ENCODE measurements at regions not wholly inside any gene's neighbourhood (a gene's known extent, or its start where the extent isn't known, plus 50 kb on each side); places are given as distances from the start of the nearest gene placed in this dataset.

- H3K79me2 ChIP-seq (ENCODE audit: insufficient read depth, low read length), result no peaks in the 10 kb centered on the region
- no peak overlapping the region for H3K4me2 ChIP-seq (ENCODE audit: low read length)
- H3K9ac ChIP-seq (ENCODE audit: low read length), result no peak overlapping the region
- intact Hi-C loops (cut with micrococcal nuclease), result no loop called here
- H3K4me1 ChIP-seq (ENCODE audit: control insufficient read depth in 1 of 2, insufficient read depth in 2 of 2, low read length in 2 of 2), result peaks cover 0 to 1% of the 10 kb centered on the region in 2 experiments; a peak in 1 of 4 replicates
- H3K4me3 ChIP-seq (replicated peaks in 1 of 2; ENCODE audit: low read depth in 1 of 2, low read length in 2 of 2), result no peak overlapping the region
- ATAC-seq, result no peak
- H3K36me3 ChIP-seq (ENCODE audit: control insufficient read depth in 1 of 2, insufficient read depth in 2 of 2, low read length in 2 of 2), result no peaks in the 10 kb centered on the region
- DNase-seq (ENCODE audit: low read depth, low spot score), result no peak
- POLR2A ChIA-PET, result no interaction called here
- no peak for TF ChIP-seq SP1 (IDR thresholded peaks at IDR 0.05; ENCODE audit: low read depth)
- TF ChIP-seq EZH2phosphoT487 (IDR thresholded peaks at IDR 0.05; ENCODE audit: borderline replicate concordance), result no peak
- TF ChIP-seq ZNF274 (IDR thresholded peaks at IDR 0.05; ENCODE audit: low read depth, low read length), result no peak
- TF ChIP-seq TCF7L2 (IDR thresholded peaks at IDR 0.05; ENCODE audit: borderline replicate concordance, extremely low read depth, insufficient read depth, insufficient read length), result no peak
- TF ChIP-seq ELF1 (IDR thresholded peaks at IDR 0.05; ENCODE audit: borderline replicate concordance, low read depth), result no peak
- no peak for TF ChIP-seq ZFX (IDR thresholded peaks at IDR 0.05)
- no peak for TF ChIP-seq MAX (IDR thresholded peaks at IDR 0.05)
- TF ChIP-seq SIN3A (IDR thresholded peaks at IDR 0.05; ENCODE audit: low read depth), result no peak
- TF ChIP-seq JUND (IDR thresholded peaks at IDR 0.05), result no peak
- TF ChIP-seq CEBPB (IDR thresholded peaks at IDR 0.05; ENCODE audit: low read depth), result no peak
- TF ChIP-seq EZH2 (IDR thresholded peaks at IDR 0.05), result no peak
- TF ChIP-seq POLR2A (IDR thresholded peaks at IDR 0.05; ENCODE audit: borderline replicate concordance, extremely low read depth, insufficient read depth, insufficient read length), result no peak
- no peak for TF ChIP-seq RAD21 (IDR thresholded peaks at IDR 0.05; ENCODE audit: low read depth)
- TF ChIP-seq CBX3 (IDR thresholded peaks at IDR 0.05; ENCODE audit: low read depth), result no peak
- TF ChIP-seq EGR1 (IDR thresholded peaks at IDR 0.05; ENCODE audit: low read depth), result no peak
- H4K20me1 ChIP-seq (ENCODE audit: insufficient read depth), result no peaks in the 10 kb centered on the region
- no peak overlapping the region for H3K27ac ChIP-seq (ENCODE audit: low read depth, low read length)
- RAD21 ChIA-PET (ENCODE audit: low non-redundant PET in 1 of 2, low total read pairs in 2 of 2, uncharacterized antibody in 2 of 2, unreplicated experiment in 2 of 2), result no interaction called here
- no peaks in the 10 kb centered on the region for H3K9me2 ChIP-seq (ENCODE audit: insufficient read depth)
- H3K27me3 ChIP-seq (ENCODE audit: insufficient read depth, low read length), result no peaks in the 10 kb centered on the region
- CTCF ChIA-PET, result no interaction called here
- no peaks in the 10 kb centered on the region for H3K9me3 ChIP-seq (ENCODE audit: control insufficient read depth in 1 of 2, insufficient read depth in 1 of 2, low read depth in 1 of 2, low read length in 2 of 2)
- no peak overlapping the region for H2AFZ ChIP-seq (ENCODE audit: low read depth, low read length, poor library complexity, severe bottlenecking)
- no TSS peak for BruUV-seq (replicated peaks)
These were observed 734.9 kb upstream of the USP15 start for GRCh38 chr12:61525331-61525730.

- TF ChIP-seq EZH2phosphoT487 (IDR thresholded peaks at IDR 0.05; ENCODE audit: borderline replicate concordance) (no peak), FOSL1 (IDR thresholded peaks at IDR 0.05; ENCODE audit: low read depth) (no peak), EGR1 (IDR thresholded peaks at IDR 0.05; ENCODE audit: low read depth) (no peak), JUND (IDR thresholded peaks at IDR 0.05) (no peak), SRF (IDR thresholded peaks at IDR 0.05; ENCODE audit: low read depth) (no peak)
- Histone ChIP-seq H3K27me3 (ENCODE audit: insufficient read depth, low read length) (no peaks in the 10 kb centered on the region), H3K4me3 (replicated peaks in 1 of 2; ENCODE audit: low read depth in 1 of 2, low read length in 2 of 2) (no peak overlapping the region), H3K9ac (ENCODE audit: low read length) (no peak overlapping the region), H2AFZ (ENCODE audit: low read depth, low read length, poor library complexity, severe bottlenecking) (no peak overlapping the region), H3K9me2 (ENCODE audit: insufficient read depth) (no peaks in the 10 kb centered on the region), H3K4me1 (ENCODE audit: control insufficient read depth in 1 of 2, insufficient read depth in 2 of 2, low read length in 2 of 2) (peaks cover 0 to 3% of the 10 kb centered on the region in 2 experiments; a peak in 1 of 4 replicates), H4K20me1 (ENCODE audit: insufficient read depth) (no peaks in the 10 kb centered on the region), H3K4me2 (ENCODE audit: low read length) (no peak overlapping the region), H3K9me3 (ENCODE audit: control insufficient read depth in 1 of 2, insufficient read depth in 1 of 2, low read depth in 1 of 2, low read length in 2 of 2) (no peaks in the 10 kb centered on the region), H3K27ac (ENCODE audit: low read depth, low read length) (no peak overlapping the region), H3K79me2 (ENCODE audit: insufficient read depth, low read length) (no peaks in the 10 kb centered on the region), H3K36me3 (ENCODE audit: control insufficient read depth in 1 of 2, insufficient read depth in 2 of 2, low read length in 2 of 2) (no peaks in the 10 kb centered on the region)
- ATAC-seq (no peak), DNase-seq (ENCODE audit: low read depth, low spot score) (no peak)
- no TSS peak for BruUV-seq (replicated peaks)
- ChIA-PET POLR2A (no interaction called here), CTCF (no interaction called here), RAD21 (ENCODE audit: low non-redundant PET in 1 of 2, low total read pairs in 2 of 2, uncharacterized antibody in 2 of 2, unreplicated experiment in 2 of 2) (no interaction called here)
- intact Hi-C loops (cut with micrococcal nuclease), result loop anchor here (10.0 kb wide), 1 partner anchor 1426 kb away; no protein-coding TSS in a partner anchor
These were observed 729.7 kb upstream of the USP15 start for GRCh38 chr12:61530456-61530855.
